PFSK-1 (cell line): ENCODE measurements at regions not wholly inside any gene's neighbourhood (a gene's known extent, or its start where the extent isn't known, plus 50 kb on each side); places are given as distances from the start of the nearest gene placed in this dataset.

ENCODE experiments used
- FOXP2 ChIP-seq: optimal IDR thresholded peaks from 2 replicates; pipeline ENCODE3; 2011; ENCODE audit warnings: borderline replicate concordance, control low read depth, inconsistent platforms; ENCODE audit not compliant: insufficient read depth; ENCODE audit errors: extremely low read length, extremely low read depth
- POLR2AphosphoS5 ChIP-seq: IDR thresholded peaks from 2 replicates; pipeline ENCODE4 v1.6.1; 2012; ENCODE audit warnings: low read depth, mild to moderate bottlenecking, control low read depth, low read length, moderate library complexity
- SIN3A ChIP-seq: IDR thresholded peaks from 2 replicates; pipeline ENCODE4 v1.6.1; 2012; ENCODE audit warnings: mild to moderate bottlenecking, low read length, moderate library complexity, borderline replicate concordance; ENCODE audit not compliant: insufficient read depth
- TAF1 ChIP-seq: IDR thresholded peaks from 2 replicates; pipeline ENCODE4 v1.6.1; 2012; ENCODE audit warnings: low read length, control low read depth, borderline replicate concordance; ENCODE audit not compliant: insufficient read depth
- TF ChIP-seq, protein P1 (sequence below), 2 experiments: IDR thresholded peaks; 2 replicates each; pipeline versions ENCODE4 v1.6.1 to v1.8.0; 2011 to 2012; ENCODE audit warnings: low read depth in 2 of 2, low read length in 2 of 2, control low read depth in 1 of 2, inconsistent platforms in 1 of 2, mild to moderate bottlenecking in 1 of 2, moderate library complexity in 1 of 2; ENCODE audit not compliant: insufficient read depth in 1 of 2

DNA sequence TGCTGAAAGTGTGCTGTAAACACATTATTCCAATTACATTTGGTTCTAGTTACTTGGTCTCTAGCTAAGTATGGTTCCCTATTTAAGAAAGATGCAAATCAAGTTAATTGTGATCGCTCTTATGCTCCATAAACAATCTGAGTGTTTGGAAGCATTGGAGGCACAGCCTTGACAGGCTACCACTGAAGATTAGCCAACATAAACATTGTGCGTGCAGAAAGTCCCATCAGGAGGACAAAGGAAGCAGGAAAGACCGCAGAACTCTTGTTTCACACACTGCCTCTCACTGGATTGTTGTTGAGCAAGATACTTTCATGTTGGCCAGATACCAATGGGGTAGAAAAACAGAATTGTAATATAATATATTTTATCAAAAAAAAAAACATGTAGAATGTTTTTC is 814.4 kb downstream of the EFNB2 start:
- TF ChIP-seq SIN3A (no peak), FOXP2 (no peak), POLR2AphosphoS5 (no peak), TAF1 (no peak)
- TF ChIP-seq, protein P1, sequence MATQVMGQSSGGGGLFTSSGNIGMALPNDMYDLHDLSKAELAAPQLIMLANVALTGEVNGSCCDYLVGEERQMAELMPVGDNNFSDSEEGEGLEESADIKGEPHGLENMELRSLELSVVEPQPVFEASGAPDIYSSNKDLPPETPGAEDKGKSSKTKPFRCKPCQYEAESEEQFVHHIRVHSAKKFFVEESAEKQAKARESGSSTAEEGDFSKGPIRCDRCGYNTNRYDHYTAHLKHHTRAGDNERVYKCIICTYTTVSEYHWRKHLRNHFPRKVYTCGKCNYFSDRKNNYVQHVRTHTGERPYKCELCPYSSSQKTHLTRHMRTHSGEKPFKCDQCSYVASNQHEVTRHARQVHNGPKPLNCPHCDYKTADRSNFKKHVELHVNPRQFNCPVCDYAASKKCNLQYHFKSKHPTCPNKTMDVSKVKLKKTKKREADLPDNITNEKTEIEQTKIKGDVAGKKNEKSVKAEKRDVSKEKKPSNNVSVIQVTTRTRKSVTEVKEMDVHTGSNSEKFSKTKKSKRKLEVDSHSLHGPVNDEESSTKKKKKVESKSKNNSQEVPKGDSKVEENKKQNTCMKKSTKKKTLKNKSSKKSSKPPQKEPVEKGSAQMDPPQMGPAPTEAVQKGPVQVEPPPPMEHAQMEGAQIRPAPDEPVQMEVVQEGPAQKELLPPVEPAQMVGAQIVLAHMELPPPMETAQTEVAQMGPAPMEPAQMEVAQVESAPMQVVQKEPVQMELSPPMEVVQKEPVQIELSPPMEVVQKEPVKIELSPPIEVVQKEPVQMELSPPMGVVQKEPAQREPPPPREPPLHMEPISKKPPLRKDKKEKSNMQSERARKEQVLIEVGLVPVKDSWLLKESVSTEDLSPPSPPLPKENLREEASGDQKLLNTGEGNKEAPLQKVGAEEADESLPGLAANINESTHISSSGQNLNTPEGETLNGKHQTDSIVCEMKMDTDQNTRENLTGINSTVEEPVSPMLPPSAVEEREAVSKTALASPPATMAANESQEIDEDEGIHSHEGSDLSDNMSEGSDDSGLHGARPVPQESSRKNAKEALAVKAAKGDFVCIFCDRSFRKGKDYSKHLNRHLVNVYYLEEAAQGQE (IDR thresholded peaks at IDR 0.05; ENCODE audit: insufficient read depth in 1 of 2, low read depth in 2 of 2, low read length in 2 of 2) = no peak

DNA sequence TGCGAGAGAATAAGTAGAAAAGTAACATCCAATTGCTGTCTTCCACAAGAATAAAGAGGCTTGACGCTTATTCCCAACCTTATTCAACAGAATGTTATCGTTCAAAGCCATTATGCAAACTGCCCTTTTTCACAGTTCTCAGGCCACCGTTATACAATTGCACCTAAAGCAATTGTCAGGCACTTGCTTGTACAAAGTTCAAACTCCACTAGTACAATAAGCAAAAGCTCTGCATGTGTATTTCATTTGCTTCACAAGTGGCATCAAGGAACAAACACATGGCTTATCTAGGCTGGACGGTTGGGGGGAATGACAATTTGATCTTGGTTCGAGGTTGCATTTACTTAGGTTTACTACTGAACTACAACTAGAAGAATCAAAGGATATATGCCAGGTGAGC is 815.6 kb downstream of the EFNB2 start:
- TF ChIP-seq FOXP2 (no peak), TAF1 (no peak), POLR2AphosphoS5 (no peak), SIN3A (no peak)
- TF ChIP-seq, protein P1 (IDR thresholded peaks at IDR 0.05; ENCODE audit: insufficient read depth in 1 of 2, low read depth in 2 of 2, low read length in 2 of 2) = no peak

DNA sequence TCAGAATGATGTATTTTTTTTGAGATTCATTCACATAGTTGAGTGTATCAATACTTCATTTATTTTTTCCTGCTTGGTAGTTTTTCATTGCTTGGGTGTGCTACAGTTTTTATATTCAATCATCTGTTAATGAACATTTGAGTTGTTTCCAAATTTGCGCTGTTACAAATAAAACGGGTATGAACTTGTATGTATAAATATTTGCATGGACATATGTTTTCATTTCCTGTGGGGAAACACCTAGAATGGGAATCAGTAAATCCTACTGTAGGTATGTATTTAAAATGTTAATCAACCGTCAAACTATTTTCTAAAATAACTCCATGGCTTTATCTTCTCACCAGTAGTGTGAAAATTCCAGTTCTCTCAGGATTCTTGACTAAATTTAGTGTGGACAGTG is 826.3 kb downstream of the EFNB2 start:
- TF ChIP-seq, protein P1 (IDR thresholded peaks at IDR 0.05; ENCODE audit: insufficient read depth in 1 of 2, low read depth in 2 of 2, low read length in 2 of 2) = no peak
- TF ChIP-seq SIN3A (no peak), POLR2AphosphoS5 (no peak), FOXP2 (no peak), TAF1 (no peak)

DNA sequence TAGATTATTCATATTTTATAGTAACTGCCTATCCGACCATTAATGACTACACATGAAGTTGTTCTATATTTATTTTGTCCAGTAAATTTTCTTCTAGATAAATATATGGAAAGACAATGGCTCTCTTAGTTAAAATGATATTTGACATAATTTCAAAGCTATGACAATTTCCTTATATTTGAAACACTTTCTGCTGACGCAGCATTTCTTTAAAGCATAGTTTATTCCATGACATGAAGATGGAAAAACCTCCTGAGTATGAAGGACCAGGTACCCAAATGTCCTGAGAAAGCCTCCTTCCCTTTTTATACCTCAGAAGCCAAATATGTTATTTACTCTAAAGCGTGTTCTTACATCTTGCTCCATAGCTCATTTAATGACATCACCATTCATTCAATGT is 831.6 kb downstream of the EFNB2 start:
- TF ChIP-seq POLR2AphosphoS5 (no peak), TAF1 (no peak), FOXP2 (no peak), SIN3A (no peak)
- TF ChIP-seq, protein P1 (IDR thresholded peaks at IDR 0.05; ENCODE audit: insufficient read depth in 1 of 2, low read depth in 2 of 2, low read length in 2 of 2) = no peak

DNA sequence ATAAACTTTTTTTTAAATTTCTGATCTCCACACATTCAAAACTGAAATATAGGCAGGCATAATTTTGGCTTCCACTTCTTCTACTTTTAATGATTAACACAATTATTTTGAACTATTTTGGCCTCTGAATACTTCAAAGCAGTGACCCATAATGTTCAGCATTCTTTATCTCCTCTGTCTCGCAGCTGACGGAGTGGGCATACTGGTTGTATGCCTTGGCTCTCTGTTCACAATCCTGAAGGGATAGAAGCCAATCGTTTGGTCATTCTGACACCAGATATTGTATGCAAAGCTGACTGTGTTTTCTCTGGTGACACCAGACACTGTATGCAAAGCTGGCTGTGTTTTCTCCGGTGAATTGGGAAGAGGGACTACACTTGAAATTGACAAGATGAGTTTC is 833.0 kb downstream of the EFNB2 start:
- TF ChIP-seq, protein P1 (IDR thresholded peaks at IDR 0.05; ENCODE audit: insufficient read depth in 1 of 2, low read depth in 2 of 2, low read length in 2 of 2) = no peak
- no peak for TF ChIP-seq TAF1
- TF ChIP-seq SIN3A = no peak
- TF ChIP-seq POLR2AphosphoS5 = no peak
- no peak for TF ChIP-seq FOXP2
